Fibroblast of pulmonary artery (primary cell): ENCODE measurements at regions not wholly inside any gene's neighbourhood (a gene's known extent, or its start where the extent isn't known, plus 50 kb on each side); places are given as distances from the start of the nearest gene placed in this dataset.
"Not testable (repeated sequence)": the region's sequence is repeated elsewhere in the genome, so short reads cannot be mapped to it uniquely, and the experiment has no call there.

Source experiments
- DNase-seq: peaks from one replicate; pipeline ENCODE4 v3.0.0-alpha.2; 2010; ENCODE audit warnings: low read depth
- H3K4me3 ChIP-seq: replicated peaks from 2 replicates; pipeline ENCODE4 v1.5.1; 2011; ENCODE audit warnings: low read depth, mild to moderate bottlenecking, control low read depth, low read length, moderate library complexity
- TF ChIP-seq, protein P1 (sequence below): IDR thresholded peaks from 2 replicates; pipeline ENCODE4 v1.5.1; 2011; ENCODE audit warnings: mild to moderate bottlenecking, control low read depth, low read length, inconsistent platforms; ENCODE audit errors: missing control alignments

- H3K4me3 ChIP-seq: no peak overlapping the region
- DNase-seq: no peak
- TF ChIP-seq, protein P1, sequence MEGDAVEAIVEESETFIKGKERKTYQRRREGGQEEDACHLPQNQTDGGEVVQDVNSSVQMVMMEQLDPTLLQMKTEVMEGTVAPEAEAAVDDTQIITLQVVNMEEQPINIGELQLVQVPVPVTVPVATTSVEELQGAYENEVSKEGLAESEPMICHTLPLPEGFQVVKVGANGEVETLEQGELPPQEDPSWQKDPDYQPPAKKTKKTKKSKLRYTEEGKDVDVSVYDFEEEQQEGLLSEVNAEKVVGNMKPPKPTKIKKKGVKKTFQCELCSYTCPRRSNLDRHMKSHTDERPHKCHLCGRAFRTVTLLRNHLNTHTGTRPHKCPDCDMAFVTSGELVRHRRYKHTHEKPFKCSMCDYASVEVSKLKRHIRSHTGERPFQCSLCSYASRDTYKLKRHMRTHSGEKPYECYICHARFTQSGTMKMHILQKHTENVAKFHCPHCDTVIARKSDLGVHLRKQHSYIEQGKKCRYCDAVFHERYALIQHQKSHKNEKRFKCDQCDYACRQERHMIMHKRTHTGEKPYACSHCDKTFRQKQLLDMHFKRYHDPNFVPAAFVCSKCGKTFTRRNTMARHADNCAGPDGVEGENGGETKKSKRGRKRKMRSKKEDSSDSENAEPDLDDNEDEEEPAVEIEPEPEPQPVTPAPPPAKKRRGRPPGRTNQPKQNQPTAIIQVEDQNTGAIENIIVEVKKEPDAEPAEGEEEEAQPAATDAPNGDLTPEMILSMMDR: no peak
These were observed 223.0 kb downstream of the PAPSS1 start for GRCh38 chr4:107497054-107497453.

DNA sequence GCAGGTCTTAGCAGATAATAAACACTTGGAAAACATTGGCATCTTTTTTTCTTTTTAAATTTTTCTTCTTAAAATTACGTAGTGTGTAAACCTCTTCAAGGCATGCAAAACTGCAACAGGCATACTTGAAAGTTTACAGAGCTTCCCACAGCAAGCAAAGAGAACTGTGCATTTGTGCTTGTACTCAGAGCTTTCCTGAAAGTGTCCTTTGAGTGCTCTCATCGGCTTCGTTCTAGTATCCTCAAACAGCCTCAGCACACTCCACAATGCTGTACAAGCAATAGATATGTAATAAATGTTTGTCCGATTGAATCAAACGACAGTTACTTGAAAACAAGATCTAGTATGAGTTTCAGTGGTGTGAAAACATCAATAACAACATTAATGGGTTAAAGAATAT lies 227.5 kb downstream of the PAPSS1 start:
- DNase-seq: no peak
- TF ChIP-seq, protein P1: no peak

GRCh38 chr4:107490116-107490515 lies 229.9 kb downstream of the PAPSS1 start:
- H3K4me3 ChIP-seq: no peak overlapping the region
- no peak for DNase-seq
- TF ChIP-seq, protein P1: no peak

More for the DNA sequence above, 227.5 kb downstream of the PAPSS1 start:
- H3K4me3 ChIP-seq: no peak overlapping the region

DNA sequence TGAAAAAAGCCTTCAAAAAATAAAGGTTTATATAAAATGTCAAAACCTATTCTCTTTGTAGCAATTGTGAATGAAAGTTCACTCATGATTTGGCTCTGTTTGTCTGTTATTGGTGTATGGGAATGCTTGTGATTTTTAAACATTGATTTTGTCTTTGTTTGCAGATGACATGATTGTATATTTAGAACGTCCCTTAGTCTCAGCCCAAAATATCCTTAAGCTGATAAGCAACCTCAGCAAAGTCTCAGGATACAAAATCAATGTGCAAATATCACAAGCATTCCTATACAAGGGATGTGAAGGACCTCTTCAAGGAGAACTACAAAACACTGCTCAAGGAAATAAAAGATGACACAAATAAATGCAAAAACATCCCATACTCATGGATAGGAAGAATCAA lies 236.4 kb downstream of the PAPSS1 start:
- not testable (repeated sequence) for H3K4me3 ChIP-seq, DNase-seq

DNA sequence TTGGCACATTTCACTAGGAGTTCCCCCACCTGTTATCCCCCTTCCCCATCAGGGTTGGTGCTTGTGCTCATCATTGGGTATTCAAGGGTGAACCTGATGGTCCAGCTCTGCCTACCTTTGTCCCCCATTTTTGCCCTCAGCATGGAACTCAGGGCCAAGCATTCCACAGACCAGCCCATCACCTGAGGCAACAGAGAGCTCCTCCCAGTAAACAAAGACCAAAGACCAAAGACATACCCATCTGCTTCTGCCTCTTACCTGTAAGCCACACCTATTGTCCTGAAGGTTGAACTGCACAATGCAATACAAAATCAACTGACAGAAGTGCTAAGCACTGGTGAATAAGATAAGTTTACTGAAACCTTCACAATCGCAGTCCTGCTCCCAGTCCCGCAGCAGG lies 237.5 kb downstream of the PAPSS1 start:
- DNase-seq: no peak
- no peak overlapping the region for H3K4me3 ChIP-seq
- TF ChIP-seq, protein P1: no peak

GRCh38 chr4:107478327-107478980 lies 241.6 kb downstream of the PAPSS1 start:
- no peak for DNase-seq
- no peak overlapping the region for H3K4me3 ChIP-seq
- TF ChIP-seq, protein P1: no peak

GRCh38 chr4:107473126-107473525 lies 246.9 kb downstream of the PAPSS1 start:
- no peak for DNase-seq
- no peak overlapping the region for H3K4me3 ChIP-seq
- TF ChIP-seq, protein P1: no peak
